Common myeloid progenitor, CD34-positive (primary cell): ENCODE measurements at regions not wholly inside any gene's neighbourhood (a gene's known extent, or its start where the extent isn't known, plus 50 kb on each side); places are given as distances from the start of the nearest gene placed in this dataset.
"Not testable (repeated sequence)": the region's sequence is repeated elsewhere in the genome, so short reads cannot be mapped to it uniquely, and the experiment has no call there.

Experiments used
- CTCF ChIA-PET: fragments of 350-600 bp; sonication (Branson Sonifier 250); formaldehyde crosslinking; loops from one replicate; lab custom pipeline; 2021; ENCODE audit warnings: antibody characterized with exemption; lab: Charles Lee
- POLR2A ChIA-PET: fragments of 350-600 bp; sonication (Branson Sonifier 250); formaldehyde crosslinking; loops from one replicate; lab custom pipeline; 2021; ENCODE audit warnings: antibody characterized with exemption; lab: Charles Lee
- DNase-seq, 3 donors: peaks; one replicate each; pipeline versions ENCODE4 v3.0.0 to v3.0.0-alpha.2; 2013
- H3K27ac ChIP-seq, 2 experiments: 1 replicate in 1 of 2; 2 replicates in 1 of 2; pipeline ENCODE4 v1.7.0; 2013; ENCODE audit warnings: inconsistent platforms in 2 of 2, low read length in 2 of 2, mild to moderate bottlenecking in 2 of 2, low read depth in 1 of 2, moderate library complexity in 1 of 2; ENCODE audit not compliant: severe bottlenecking in 2 of 2, insufficient read depth in 1 of 2, poor library complexity in 1 of 2
- H3K27me3 ChIP-seq, 5 experiments: replicated peaks in 2 of 5; 1 replicate in 3 of 5; 2 replicates in 2 of 5; pipeline versions ENCODE4 v1.6.1 to v1.7.0; 2013; ENCODE audit warnings: low read length in 4 of 5, mild to moderate bottlenecking in 2 of 5, moderate library complexity in 2 of 5, inconsistent platforms in 1 of 5; ENCODE audit not compliant: insufficient read depth in 5 of 5, control insufficient read depth in 4 of 5
- H3K36me3 ChIP-seq, 4 experiments: 1 replicate in 2 of 4; 2 replicates in 2 of 4; pipeline versions ENCODE4 v1.6.1 to v1.7.0; 2013; ENCODE audit warnings: low read length in 3 of 4, control low read depth in 1 of 4, mild to moderate bottlenecking in 1 of 4; ENCODE audit not compliant: control insufficient read depth in 4 of 4, insufficient read depth in 4 of 4
- H3K4me1 ChIP-seq, 4 experiments: 1 replicate in 3 of 4; 2 replicates in 1 of 4; pipeline versions ENCODE4 v1.6.1 to v1.7.1; 2013; ENCODE audit warnings: low read length in 3 of 4, mild to moderate bottlenecking in 3 of 4, control low read depth in 1 of 4, inconsistent platforms in 1 of 4, moderate library complexity in 1 of 4; ENCODE audit not compliant: control insufficient read depth in 4 of 4, insufficient read depth in 4 of 4; ENCODE audit errors: control extremely low read depth in 1 of 4
- H3K4me3 ChIP-seq, 7 experiments: 1 replicate in 4 of 7; 2 replicates in 3 of 7; pipeline versions ENCODE4 v1.5.1 to v1.7.0; 2013; ENCODE audit warnings: mild to moderate bottlenecking in 7 of 7, low read length in 6 of 7, moderate library complexity in 6 of 7, inconsistent platforms in 2 of 7, low read depth in 2 of 7, control low read depth in 1 of 7; ENCODE audit not compliant: insufficient read depth in 4 of 7, control insufficient read depth in 1 of 7; ENCODE audit errors: extremely low read depth in 1 of 7
- H3K9me3 ChIP-seq, 5 experiments: 1 replicate in 4 of 5; 2 replicates in 1 of 5; pipeline versions ENCODE4 v1.6.1 to v1.7.1; 2013; ENCODE audit warnings: low read length in 4 of 5, mild to moderate bottlenecking in 2 of 5, inconsistent platforms in 1 of 5, low read depth in 1 of 5, moderate library complexity in 1 of 5; ENCODE audit not compliant: control insufficient read depth in 4 of 5, insufficient read depth in 2 of 5; ENCODE audit errors: control extremely low read depth in 1 of 5
- WGBS: methylation state at CpG from one replicate; pipeline ENCODE4 v1.1.5; 2013; ENCODE audit not compliant: insufficient coverage; 5-methylcytosine and 5-hydroxymethylcytosine counted together

- H3K9me3 ChIP-seq: peaks cover 0 to 53% (median 47%) of the 10 kb centered on the region in 5 experiments
- H3K4me1 ChIP-seq: no peaks in the 10 kb centered on the region
- H3K36me3 ChIP-seq: no peaks in the 10 kb centered on the region
- ChIA-PET CTCF (no interaction called here), POLR2A (no interaction called here)
- DNase-seq: no peak
- 85% methylated on average over 5 of the region's 5 CpGs for WGBS
- no peak overlapping the region for H3K4me3 ChIP-seq
- H3K27ac ChIP-seq: no peak overlapping the region
- H3K27me3 ChIP-seq: no peaks in the 10 kb centered on the region
Observed at GRCh38 chr15:25250011-25250596, 188.7 kb downstream of the UBE3A start.

- Histone ChIP-seq H3K4me3 (no peak overlapping the region), H3K4me1 (no peaks in the 10 kb centered on the region), H3K9me3 (peaks cover 0 to 48% (median 39%) of the 10 kb centered on the region in 5 experiments), H3K27me3 (no peaks in the 10 kb centered on the region), H3K27ac (no peak overlapping the region), H3K36me3 (no peaks in the 10 kb centered on the region)
- 98% methylated on average over 10 of the region's 14 CpGs for WGBS
- ChIA-PET CTCF (no interaction called here), POLR2A (no interaction called here)
- DNase-seq: no peak
Observed at GRCh38 chr15:25250906-25251622, 187.8 kb downstream of the UBE3A start.

GRCh38 chr15:25251700-25252390, 187.0 kb downstream of the UBE3A start:
- ChIA-PET CTCF (no interaction called here), POLR2A (no interaction called here)
- DNase-seq: no peak
- peaks cover 0 to 41% (median 31%) of the 10 kb centered on the region in 5 experiments for H3K9me3 ChIP-seq
- no peak overlapping the region for H3K27ac ChIP-seq
- H3K4me1 ChIP-seq: no peaks in the 10 kb centered on the region
- no peaks in the 10 kb centered on the region for H3K27me3 ChIP-seq
- no peaks in the 10 kb centered on the region for H3K36me3 ChIP-seq
- WGBS: 89% methylated on average over 8 of the region's 17 CpGs
- no peak overlapping the region for H3K4me3 ChIP-seq

GRCh38 chr15:25253048-25253973, 185.5 kb downstream of the UBE3A start:
- peaks cover 0 to 37% (median 26%) of the 10 kb centered on the region in 5 experiments for H3K9me3 ChIP-seq
- POLR2A ChIA-PET, H3K27ac ChIP-seq, DNase-seq, H3K36me3 ChIP-seq, H3K27me3 ChIP-seq, CTCF ChIA-PET, H3K4me1 ChIP-seq, H3K4me3 ChIP-seq: not testable (repeated sequence)
- WGBS: 95% methylated on average over 7 of the region's 35 CpGs

DNA sequence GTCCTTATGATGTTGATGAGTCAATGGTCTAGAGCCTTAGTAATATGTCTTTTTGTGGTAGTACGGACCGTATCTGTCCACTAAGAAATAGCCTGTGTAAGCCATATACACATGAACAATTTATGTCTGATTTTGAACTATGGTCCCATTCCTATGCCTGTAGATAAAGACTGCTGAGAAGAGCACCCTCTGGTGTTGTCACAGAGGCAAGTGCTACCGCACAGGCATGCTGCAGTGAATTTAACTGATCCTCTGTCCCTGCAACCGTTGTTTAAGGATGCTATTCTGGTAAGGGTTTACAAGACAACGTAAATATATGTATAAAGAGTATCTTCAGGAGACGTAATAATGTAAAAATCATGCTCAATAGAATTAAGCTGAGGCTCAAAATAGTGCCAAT, 170.7 kb downstream of the UBE3A start:
- no peak overlapping the region for H3K27ac ChIP-seq
- WGBS: 36% methylated on average over 2 of the region's 6 CpGs
- ChIA-PET POLR2A (no interaction called here), CTCF (no interaction called here)
- H3K36me3 ChIP-seq: no peaks in the 10 kb centered on the region
- no peak overlapping the region for H3K4me3 ChIP-seq
- no peak for DNase-seq
- H3K4me1 ChIP-seq: no peaks in the 10 kb centered on the region
- peaks cover 0 to 3% (median 0%) of the 10 kb centered on the region in 5 experiments for H3K9me3 ChIP-seq
- H3K27me3 ChIP-seq: no peaks in the 10 kb centered on the region
